ENCODE measurements at regions not wholly inside any gene's neighbourhood (a gene's known extent, or its start where the extent isn't known, plus 50 kb on each side); places are given as distances from the start of the nearest gene placed in this dataset.

- H3K9me3 Mint-ChIP-seq = no peaks in the 10 kb centered on the region
- no peak overlapping the region for H3K4me3 Mint-ChIP-seq
- no peak overlapping the region for H3K27ac Mint-ChIP-seq
- no peaks in the 10 kb centered on the region for H3K4me1 Mint-ChIP-seq (ENCODE audit: low read depth)
- intact Hi-C loops (cut with micrococcal nuclease) = no loop called here
- no peaks in the 10 kb centered on the region for H3K36me3 Mint-ChIP-seq (ENCODE audit: low read depth)
- no peak for DNase-seq (ENCODE audit: low spot score)
- peaks cover 2% of the 10 kb centered on the region for H3K27me3 Mint-ChIP-seq (ENCODE audit: insufficient read depth)
Observed at GRCh38 chr5:152260940-152261339, 144.1 kb downstream of the NMUR2 start.

- H3K4me3 Mint-ChIP-seq = no peak overlapping the region
- DNase-seq (ENCODE audit: low spot score) = no peak
- no peaks in the 10 kb centered on the region for H3K9me3 Mint-ChIP-seq
- H3K27me3 Mint-ChIP-seq (ENCODE audit: insufficient read depth) = peaks cover 2% of the 10 kb centered on the region
- intact Hi-C loops (cut with micrococcal nuclease) = no loop called here
- no peak overlapping the region for H3K27ac Mint-ChIP-seq
- H3K4me1 Mint-ChIP-seq (ENCODE audit: low read depth) = no peaks in the 10 kb centered on the region
- no peaks in the 10 kb centered on the region for H3K36me3 Mint-ChIP-seq (ENCODE audit: low read depth)
Observed at GRCh38 chr5:152259702-152260101, 145.4 kb downstream of the NMUR2 start.

- no peak overlapping the region for H3K4me3 Mint-ChIP-seq
- no peak for DNase-seq (ENCODE audit: low spot score)
- intact Hi-C loops (cut with micrococcal nuclease) = no loop called here
- H3K36me3 Mint-ChIP-seq (ENCODE audit: low read depth) = no peaks in the 10 kb centered on the region
- no peaks in the 10 kb centered on the region for H3K9me3 Mint-ChIP-seq
- no peak overlapping the region for H3K27ac Mint-ChIP-seq
- no peaks in the 10 kb centered on the region for H3K4me1 Mint-ChIP-seq (ENCODE audit: low read depth)
- H3K27me3 Mint-ChIP-seq (ENCODE audit: insufficient read depth) = peaks cover 4% of the 10 kb centered on the region
Observed at GRCh38 chr5:152256580-152256979, 148.5 kb downstream of the NMUR2 start.

DNA sequence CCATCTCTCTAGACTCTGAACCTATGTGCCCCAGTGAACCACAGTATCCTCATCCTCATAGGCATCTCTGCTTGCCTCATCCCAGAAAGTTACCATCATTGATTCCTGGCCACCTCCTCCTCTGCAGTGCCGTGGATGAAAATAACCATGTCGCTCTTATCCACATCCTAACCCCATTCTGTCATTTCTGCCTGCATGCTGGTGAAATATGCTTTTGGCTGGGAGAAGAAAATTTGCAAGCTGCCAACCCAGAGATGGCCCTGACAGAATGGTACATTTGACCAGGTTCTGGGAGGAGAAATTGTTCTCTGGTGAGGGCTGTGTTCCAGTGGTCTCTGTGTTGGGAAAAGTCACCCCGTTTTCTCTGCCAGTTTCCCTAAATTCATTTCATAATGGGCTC is 149.7 kb downstream of the NMUR2 start:
- Mint-ChIP-seq H3K9me3 (no peaks in the 10 kb centered on the region), H3K36me3 (ENCODE audit: low read depth) (no peaks in the 10 kb centered on the region), H3K27me3 (ENCODE audit: insufficient read depth) (peaks cover 4% of the 10 kb centered on the region), H3K27ac (no peak overlapping the region), H3K4me1 (ENCODE audit: low read depth) (no peaks in the 10 kb centered on the region), H3K4me3 (no peak overlapping the region)
- intact Hi-C loops (cut with micrococcal nuclease) = no loop called here
- no peak for DNase-seq (ENCODE audit: low spot score)

DNA sequence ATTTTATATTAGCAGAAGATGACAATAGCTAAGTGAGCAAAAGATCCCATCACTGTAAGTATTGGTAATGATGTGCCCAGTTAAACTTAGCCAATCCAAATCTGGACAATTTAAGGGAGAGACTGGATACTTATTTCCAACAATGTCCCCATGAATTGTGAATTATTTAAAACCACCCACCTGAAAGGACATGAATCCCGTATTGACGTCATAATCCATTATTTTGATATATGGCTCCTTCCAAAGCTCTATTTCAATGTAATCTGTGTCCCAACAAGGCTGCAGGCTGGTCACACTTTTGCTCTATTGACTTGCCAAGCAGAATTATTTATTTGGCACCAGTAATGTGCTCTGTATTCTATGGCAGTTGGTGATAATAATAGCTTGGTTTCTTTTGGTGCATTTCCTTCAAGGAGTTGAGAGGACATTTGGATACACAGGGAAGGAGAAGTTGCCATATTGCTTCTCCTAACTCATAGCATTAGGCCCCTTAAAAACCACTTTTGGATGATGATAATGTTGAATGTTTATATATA is 157.2 kb downstream of the NMUR2 start:
- Mint-ChIP-seq H3K27me3 (ENCODE audit: insufficient read depth) (peaks cover 1% of the 10 kb centered on the region), H3K4me1 (ENCODE audit: low read depth) (no peaks in the 10 kb centered on the region), H3K9me3 (no peaks in the 10 kb centered on the region), H3K36me3 (ENCODE audit: low read depth) (no peaks in the 10 kb centered on the region), H3K4me3 (no peak overlapping the region), H3K27ac (no peak overlapping the region)
- intact Hi-C loops (cut with micrococcal nuclease) = no loop called here
- DNase-seq (ENCODE audit: low spot score) = no peak

DNA sequence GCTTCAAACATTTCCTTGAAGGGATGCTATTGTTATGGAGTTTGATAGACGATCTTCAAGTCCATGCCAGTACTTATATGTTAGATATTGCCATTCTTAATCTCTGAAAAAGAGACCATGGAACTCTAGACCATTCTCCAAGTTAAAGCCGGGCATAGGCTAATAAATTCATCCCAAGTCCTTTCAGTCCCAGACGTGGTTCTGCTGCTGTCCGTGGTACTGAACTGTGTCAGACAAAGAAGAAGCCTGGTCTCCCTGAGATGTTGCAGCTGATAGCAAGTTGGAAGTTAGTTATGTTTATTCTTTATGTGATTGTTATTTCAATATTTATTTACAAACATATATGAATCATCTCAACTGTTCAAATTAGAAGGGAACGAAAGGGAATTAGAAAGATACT is 158.7 kb downstream of the NMUR2 start:
- H3K4me3 Mint-ChIP-seq = no peak overlapping the region
- DNase-seq (ENCODE audit: low spot score) = no peak
- H3K27me3 Mint-ChIP-seq (ENCODE audit: insufficient read depth) = no peaks in the 10 kb centered on the region
- H3K36me3 Mint-ChIP-seq (ENCODE audit: low read depth) = no peaks in the 10 kb centered on the region
- no peaks in the 10 kb centered on the region for H3K9me3 Mint-ChIP-seq
- no peaks in the 10 kb centered on the region for H3K4me1 Mint-ChIP-seq (ENCODE audit: low read depth)
- H3K27ac Mint-ChIP-seq = no peak overlapping the region
- intact Hi-C loops (cut with micrococcal nuclease) = no loop called here

DNA sequence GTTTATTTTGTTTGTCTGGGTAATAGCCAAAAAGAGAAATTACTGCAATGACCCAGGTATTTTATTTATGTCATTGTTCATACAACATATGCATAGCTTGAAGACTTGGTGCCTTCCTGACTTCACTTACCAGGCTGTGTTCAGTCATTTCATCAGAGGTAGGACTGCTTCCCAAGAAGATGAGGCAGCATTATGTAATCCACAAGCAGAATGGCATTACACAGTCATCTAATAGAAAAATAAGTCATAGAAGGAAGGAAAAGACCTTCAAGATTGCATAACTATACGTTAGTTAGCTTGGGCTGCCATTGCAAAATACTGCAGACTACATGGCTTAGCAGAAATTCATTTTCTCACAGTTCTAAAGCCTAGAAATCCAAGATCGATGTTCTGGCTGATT is 167.5 kb downstream of the NMUR2 start:
- Mint-ChIP-seq H3K27ac (no peak overlapping the region), H3K36me3 (ENCODE audit: low read depth) (no peaks in the 10 kb centered on the region), H3K9me3 (no peaks in the 10 kb centered on the region), H3K27me3 (ENCODE audit: insufficient read depth) (no peaks in the 10 kb centered on the region), H3K4me1 (ENCODE audit: low read depth) (no peaks in the 10 kb centered on the region), H3K4me3 (no peak overlapping the region)
- intact Hi-C loops (cut with micrococcal nuclease) = no loop called here
- DNase-seq (ENCODE audit: low spot score) = no peak

DNA sequence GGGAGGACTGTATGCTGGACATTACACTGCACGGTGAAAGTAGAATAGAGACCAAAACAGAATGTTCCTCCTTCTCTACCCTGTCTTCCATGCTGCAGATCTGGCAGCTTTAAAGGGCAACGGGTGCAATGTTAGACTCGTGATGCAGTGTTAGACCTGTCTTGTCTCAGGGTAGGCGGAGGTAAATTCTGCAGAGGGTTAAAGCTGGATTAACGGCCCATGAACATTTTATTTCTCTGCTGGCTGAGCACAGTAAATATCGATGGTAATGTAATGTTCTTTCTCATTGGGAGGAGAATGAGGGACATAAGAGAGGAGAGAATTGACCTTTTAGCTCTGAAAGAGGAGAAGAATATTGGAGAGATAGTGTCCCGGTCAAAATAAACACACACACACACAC is 178.9 kb downstream of the NMUR2 start:
- DNase-seq (ENCODE audit: low spot score) = no peak
- H3K27ac Mint-ChIP-seq = no peak overlapping the region
- no peaks in the 10 kb centered on the region for H3K27me3 Mint-ChIP-seq (ENCODE audit: insufficient read depth)
- H3K4me3 Mint-ChIP-seq = no peak overlapping the region
- H3K4me1 Mint-ChIP-seq (ENCODE audit: low read depth) = no peaks in the 10 kb centered on the region
- no peaks in the 10 kb centered on the region for H3K9me3 Mint-ChIP-seq
- no peaks in the 10 kb centered on the region for H3K36me3 Mint-ChIP-seq (ENCODE audit: low read depth)
- intact Hi-C loops (cut with micrococcal nuclease) = no loop called here

DNA sequence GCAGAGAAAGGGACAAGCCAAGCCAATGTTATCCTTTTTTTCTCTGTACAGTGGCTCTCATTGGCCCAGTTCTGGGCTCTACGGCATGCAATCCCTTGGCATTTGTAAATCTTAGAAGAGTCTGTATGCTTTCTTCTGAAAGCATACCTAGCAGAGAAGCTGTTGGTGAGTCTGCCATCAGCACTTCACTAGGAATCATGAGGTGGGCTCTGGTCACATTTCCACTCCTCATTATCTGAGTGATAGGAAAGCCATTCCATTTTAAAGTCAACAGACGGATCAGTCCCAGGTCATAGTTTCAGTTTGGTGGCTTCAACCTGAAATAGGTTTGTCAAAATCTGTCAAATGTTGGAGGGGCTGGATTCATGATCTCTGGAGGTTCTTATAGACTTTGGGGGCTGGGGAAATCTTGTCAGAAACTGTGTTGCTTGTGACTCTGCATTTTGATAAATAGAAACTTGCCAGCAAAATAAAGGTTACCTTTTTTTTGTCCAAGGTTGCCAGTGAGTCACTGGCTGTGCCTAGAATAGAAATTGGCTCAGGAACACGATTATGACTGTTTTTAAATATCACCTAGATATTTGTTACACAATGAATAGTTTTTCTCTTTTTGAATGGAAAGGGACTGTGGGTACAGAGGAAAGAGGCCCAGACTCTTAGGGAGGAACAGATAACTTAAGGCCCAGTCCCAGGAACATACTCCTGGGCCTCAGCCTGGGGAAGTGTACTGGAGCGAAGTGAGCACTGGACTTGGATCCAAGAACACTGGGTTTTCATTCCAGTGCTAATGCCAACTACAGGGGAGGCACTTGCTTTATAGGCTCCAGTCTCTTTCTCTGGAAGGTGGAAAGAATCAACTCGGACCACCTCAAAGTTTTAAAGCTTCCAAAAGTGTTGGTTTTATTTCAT is 183.1 kb downstream of the NMUR2 start:
- H3K4me3 Mint-ChIP-seq = no peak overlapping the region
- no peaks in the 10 kb centered on the region for H3K4me1 Mint-ChIP-seq (ENCODE audit: low read depth)
- no peak for DNase-seq (ENCODE audit: low spot score)
- no peaks in the 10 kb centered on the region for H3K27me3 Mint-ChIP-seq (ENCODE audit: insufficient read depth)
- H3K9me3 Mint-ChIP-seq = no peaks in the 10 kb centered on the region
- intact Hi-C loops (cut with micrococcal nuclease) = no loop called here
- no peak overlapping the region for H3K27ac Mint-ChIP-seq
- H3K36me3 Mint-ChIP-seq (ENCODE audit: low read depth) = no peaks in the 10 kb centered on the region

DNA sequence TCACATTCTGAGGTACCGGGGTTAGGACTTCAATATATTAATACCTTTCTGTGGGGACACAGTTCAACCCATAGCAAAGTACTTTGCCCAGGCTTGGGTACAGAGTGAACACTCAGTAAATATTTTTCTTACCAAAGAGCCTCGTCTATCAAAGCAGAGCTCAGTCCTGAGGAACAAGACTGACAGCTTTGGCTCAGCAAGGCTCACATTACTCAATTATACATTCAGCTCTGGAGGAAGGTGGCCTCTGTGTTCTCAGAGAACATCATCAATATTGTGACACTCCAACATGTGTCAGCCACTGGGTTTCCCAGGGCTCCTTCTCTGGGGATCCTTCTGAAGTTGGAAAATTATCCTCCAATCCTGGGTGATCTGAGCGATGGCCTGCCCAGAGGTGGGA is 186.4 kb downstream of the NMUR2 start:
- Mint-ChIP-seq H3K36me3 (ENCODE audit: low read depth) (no peaks in the 10 kb centered on the region), H3K4me1 (ENCODE audit: low read depth) (no peaks in the 10 kb centered on the region), H3K27ac (no peak overlapping the region), H3K4me3 (no peak overlapping the region), H3K9me3 (peaks cover 6% of the 10 kb centered on the region), H3K27me3 (ENCODE audit: insufficient read depth) (no peaks in the 10 kb centered on the region)
- DNase-seq (ENCODE audit: low spot score) = no peak
- intact Hi-C loops (cut with micrococcal nuclease) = no loop called here

- Mint-ChIP-seq H3K4me1 (ENCODE audit: low read depth) (no peaks in the 10 kb centered on the region), H3K4me3 (no peak overlapping the region), H3K36me3 (ENCODE audit: low read depth) (no peaks in the 10 kb centered on the region), H3K27ac (no peak overlapping the region), H3K9me3 (no peaks in the 10 kb centered on the region), H3K27me3 (ENCODE audit: insufficient read depth) (no peaks in the 10 kb centered on the region)
- DNase-seq (ENCODE audit: low spot score) = no peak
- intact Hi-C loops (cut with micrococcal nuclease) = no loop called here
Observed at GRCh38 chr5:152205804-152206203, 199.3 kb downstream of the NMUR2 start.

GRCh38 chr5:152202321-152202720 is 202.8 kb downstream of the NMUR2 start:
- DNase-seq (ENCODE audit: low spot score) = no peak
- no peaks in the 10 kb centered on the region for H3K4me1 Mint-ChIP-seq (ENCODE audit: low read depth)
- intact Hi-C loops (cut with micrococcal nuclease) = no loop called here
- no peaks in the 10 kb centered on the region for H3K36me3 Mint-ChIP-seq (ENCODE audit: low read depth)
- H3K4me3 Mint-ChIP-seq = no peak overlapping the region
- H3K9me3 Mint-ChIP-seq = no peaks in the 10 kb centered on the region
- peaks cover 1% of the 10 kb centered on the region for H3K27me3 Mint-ChIP-seq (ENCODE audit: insufficient read depth)
- H3K27ac Mint-ChIP-seq = no peak overlapping the region

- H3K4me3 Mint-ChIP-seq = no peak overlapping the region
- intact Hi-C loops (cut with micrococcal nuclease) = no loop called here
- H3K4me1 Mint-ChIP-seq (ENCODE audit: low read depth) = no peaks in the 10 kb centered on the region
- H3K9me3 Mint-ChIP-seq = peaks cover 5% of the 10 kb centered on the region
- H3K36me3 Mint-ChIP-seq (ENCODE audit: low read depth) = no peaks in the 10 kb centered on the region
- no peaks in the 10 kb centered on the region for H3K27me3 Mint-ChIP-seq (ENCODE audit: insufficient read depth)
- no peak for DNase-seq (ENCODE audit: low spot score)
- H3K27ac Mint-ChIP-seq = no peak overlapping the region
Observed at GRCh38 chr5:152193391-152194107, 211.5 kb downstream of the NMUR2 start.

Measured in activated T-helper 1 cell treated with anti-CD3 and anti-CD28 coated beads, Interleukin-12 subunit alpha, Interleukin-12 subunit beta, Interleukin-2, Interleukin-4 antibody, amounts not matched to agents 30 ng/mL and 10 ng/mL and 1 ng/mL, durations not matched to agents 14 hours and 24 hours and 36 hours (primary cell).